ENCODE measurements at regions not wholly inside any gene's neighbourhood (a gene's known extent, or its start where the extent isn't known, plus 50 kb on each side); places are given as distances from the start of the nearest gene placed in this dataset.
"Not testable (repeated sequence)": the region's sequence is repeated elsewhere in the genome, so short reads cannot be mapped to it uniquely, and the experiment has no call there.

GRCh38 chr1:99407018-99407417 is 142.7 kb downstream of the PLPPR4 start:
- no peak for TF ChIP-seq CTCF (conservative IDR thresholded peaks at IDR 0.05; ENCODE audit: low read depth)
- no peak for DNase-seq (ENCODE audit: low spot score)
- ChIA-PET POLR2A (ENCODE audit: low non-redundant PET) (no interaction called here), CTCF (no interaction called here)
- H3K27ac ChIP-seq = no peak overlapping the region

GRCh38 chr1:99424087-99424486 is 159.8 kb downstream of the PLPPR4 start:
- no peak overlapping the region for H3K27ac ChIP-seq
- ChIA-PET POLR2A (ENCODE audit: low non-redundant PET) (no interaction called here), CTCF (no interaction called here)
- TF ChIP-seq CTCF (conservative IDR thresholded peaks at IDR 0.05; ENCODE audit: low read depth) = no peak
- DNase-seq (ENCODE audit: low spot score) = no peak

- ChIA-PET CTCF (no interaction called here), POLR2A (ENCODE audit: low non-redundant PET) (no interaction called here)
- TF ChIP-seq CTCF (conservative IDR thresholded peaks at IDR 0.05; ENCODE audit: low read depth) = no peak
- no peak overlapping the region for H3K27ac ChIP-seq
- no peak for DNase-seq (ENCODE audit: low spot score)
These were observed 165.5 kb downstream of the PLPPR4 start for GRCh38 chr1:99429754-99430153.

GRCh38 chr1:99438656-99439230 is 174.5 kb downstream of the PLPPR4 start:
- ChIA-PET CTCF (interaction anchor here (0.6 to 1.0 kb wide), 2 partner anchors 11 to 1985 kb away, joined by 3 to 4 read pairs; no protein-coding TSS in a partner anchor), POLR2A (ENCODE audit: low non-redundant PET) (no interaction called here)
- no peak overlapping the region for H3K27ac ChIP-seq
- TF ChIP-seq CTCF (conservative IDR thresholded peaks at IDR 0.05; ENCODE audit: low read depth) = no peak
- DNase-seq (ENCODE audit: low spot score) = no peak

GRCh38 chr1:99439433-99440075 is 175.3 kb downstream of the PLPPR4 start:
- no peak for DNase-seq (ENCODE audit: low spot score)
- ChIA-PET POLR2A (ENCODE audit: low non-redundant PET) (no interaction called here), CTCF (interaction anchor here (1.0 kb wide), 1 partner anchor 10 kb away, joined by 3 read pairs; no protein-coding TSS in a partner anchor)
- no peak overlapping the region for H3K27ac ChIP-seq
- no peak for TF ChIP-seq CTCF (conservative IDR thresholded peaks at IDR 0.05; ENCODE audit: low read depth)

GRCh38 chr1:99441299-99442095 is 177.2 kb downstream of the PLPPR4 start:
- CTCF ChIA-PET = no interaction called here
- no peak for DNase-seq (ENCODE audit: low spot score)
- POLR2A ChIA-PET (ENCODE audit: low non-redundant PET) = no interaction called here
- TF ChIP-seq CTCF (conservative IDR thresholded peaks at IDR 0.05; ENCODE audit: low read depth) = no peak
- no peak overlapping the region for H3K27ac ChIP-seq

DNA sequence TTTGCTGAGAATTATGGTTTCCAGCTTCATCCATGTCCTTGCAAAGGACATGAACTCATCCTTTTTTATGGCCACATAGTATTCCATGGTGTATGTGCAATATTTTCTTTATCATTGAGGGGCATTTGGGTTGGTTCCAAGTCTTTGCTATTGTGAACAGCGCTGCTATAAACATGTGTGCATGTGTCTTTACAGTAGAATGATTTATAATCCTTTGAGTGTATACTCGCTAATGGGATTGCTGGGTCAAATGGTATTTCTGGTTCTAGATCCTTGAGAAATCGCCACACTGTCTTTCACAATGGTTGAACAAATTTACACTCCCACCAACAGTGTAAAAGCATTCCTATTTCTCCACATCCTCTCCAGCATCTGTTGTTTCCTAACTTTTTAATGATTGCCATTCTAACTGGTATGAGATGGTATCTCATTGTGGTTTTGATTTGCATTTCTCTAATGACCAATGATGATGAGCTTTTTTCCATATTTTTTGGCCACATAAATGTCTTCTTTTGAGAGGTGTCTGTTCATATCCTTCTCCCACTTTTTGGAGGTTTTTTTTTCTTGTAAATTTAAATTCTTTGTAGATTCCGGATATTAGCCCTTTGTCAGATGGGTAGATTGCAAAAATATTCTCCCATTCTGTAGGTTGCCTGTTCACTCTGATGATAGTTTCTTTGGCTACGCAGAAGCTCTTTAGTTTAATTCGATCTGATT is 180.1 kb downstream of the PLPPR4 start:
- CTCF ChIA-PET; H3K27ac ChIP-seq; DNase-seq (ENCODE audit: low spot score); POLR2A ChIA-PET (ENCODE audit: low non-redundant PET): not testable (repeated sequence)
